ENCODE measurements at regions not wholly inside any gene's neighbourhood (a gene's known extent, or its start where the extent isn't known, plus 50 kb on each side); places are given as distances from the start of the nearest gene placed in this dataset.

- Histone ChIP-seq H3K79me2 (no peaks in the 10 kb centered on the region), H3K27ac (no peak overlapping the region), H3K4me1 (ENCODE audit: insufficient read depth) (no peaks in the 10 kb centered on the region), H3K4me3 (no peak overlapping the region), H3K4me2 (no peak overlapping the region), H3K36me3 (replicated peaks; ENCODE audit: insufficient read depth, low read depth) (no peaks in the 10 kb centered on the region), H4K20me1 (ENCODE audit: insufficient read depth, poor library complexity, severe bottlenecking) (no peaks in the 10 kb centered on the region), H2AFZ (no peak overlapping the region), H3K27me3 (no peaks in the 10 kb centered on the region), H3K9me2 (replicated peaks; ENCODE audit: insufficient read depth) (no peaks in the 10 kb centered on the region), H3K9me3 (ENCODE audit: low read depth) (no peaks in the 10 kb centered on the region)
- DNase-seq (ENCODE audit: low spot score): no peak
- no peak for TF ChIP-seq EZH2phosphoT487 (IDR thresholded peaks at IDR 0.05; ENCODE audit: low read depth, severe bottlenecking, unreplicated experiment)
- no peak for TF ChIP-seq CTCF (IDR thresholded peaks at IDR 0.05; ENCODE audit: poor library complexity)
- TF ChIP-seq EZH2 (IDR thresholded peaks at IDR 0.05; ENCODE audit: borderline replicate concordance): no peak
Observed at GRCh38 chr21:27493542-27493941, 526.7 kb upstream of the ADAMTS5 start.

- no peak overlapping the region for H3K27ac ChIP-seq
- H4K20me1 ChIP-seq (ENCODE audit: insufficient read depth, poor library complexity, severe bottlenecking): no peaks in the 10 kb centered on the region
- H3K4me2 ChIP-seq: no peak overlapping the region
- no peak for DNase-seq (ENCODE audit: low spot score)
- no peaks in the 10 kb centered on the region for H3K36me3 ChIP-seq (replicated peaks; ENCODE audit: insufficient read depth, low read depth)
- WGBS (ENCODE audit: low lambda C conversion rate, missing lambda C conversion rate): 97% methylated on average over 3 of the region's 3 CpGs
- H3K9me2 ChIP-seq (replicated peaks; ENCODE audit: insufficient read depth): peaks cover 3% of the 10 kb centered on the region
- no peaks in the 10 kb centered on the region for H3K9me3 ChIP-seq (ENCODE audit: low read depth)
- no peak for TF ChIP-seq CTCF (IDR thresholded peaks at IDR 0.05; ENCODE audit: poor library complexity)
- no peak for TF ChIP-seq EZH2 (IDR thresholded peaks at IDR 0.05; ENCODE audit: borderline replicate concordance)
- TF ChIP-seq EZH2phosphoT487 (IDR thresholded peaks at IDR 0.05; ENCODE audit: low read depth, severe bottlenecking, unreplicated experiment): no peak
- H3K79me2 ChIP-seq: no peaks in the 10 kb centered on the region
- H2AFZ ChIP-seq: no peak overlapping the region
- H3K4me3 ChIP-seq: no peak overlapping the region
- no peaks in the 10 kb centered on the region for H3K27me3 ChIP-seq
- H3K4me1 ChIP-seq (ENCODE audit: insufficient read depth): no peaks in the 10 kb centered on the region
Observed at GRCh38 chr21:27487676-27488075, 520.8 kb upstream of the ADAMTS5 start.

- 63% methylated on average over 2 of the region's 2 CpGs for WGBS (ENCODE audit: low lambda C conversion rate, missing lambda C conversion rate)
- no peaks in the 10 kb centered on the region for H3K9me2 ChIP-seq (replicated peaks; ENCODE audit: insufficient read depth)
- no peak overlapping the region for H2AFZ ChIP-seq
Observed at GRCh38 chr21:27480841-27481261, 514.0 kb upstream of the ADAMTS5 start.

More at GRCh38 chr21:27480841-27481261, 514.0 kb upstream of the ADAMTS5 start:
- DNase-seq (ENCODE audit: low spot score): no peak
- Histone ChIP-seq H3K27me3 (no peaks in the 10 kb centered on the region), H3K4me3 (no peak overlapping the region), H3K4me1 (ENCODE audit: insufficient read depth) (no peaks in the 10 kb centered on the region), H3K36me3 (replicated peaks; ENCODE audit: insufficient read depth, low read depth) (no peaks in the 10 kb centered on the region), H4K20me1 (ENCODE audit: insufficient read depth, poor library complexity, severe bottlenecking) (no peaks in the 10 kb centered on the region), H3K4me2 (no peak overlapping the region), H3K27ac (no peak overlapping the region), H3K9me3 (ENCODE audit: low read depth) (no peaks in the 10 kb centered on the region), H3K79me2 (no peaks in the 10 kb centered on the region)
- no peak for TF ChIP-seq EZH2 (IDR thresholded peaks at IDR 0.05; ENCODE audit: borderline replicate concordance)
- TF ChIP-seq CTCF (IDR thresholded peaks at IDR 0.05; ENCODE audit: poor library complexity): no peak
- no peak for TF ChIP-seq EZH2phosphoT487 (IDR thresholded peaks at IDR 0.05; ENCODE audit: low read depth, severe bottlenecking, unreplicated experiment)
